Tibial nerve (tissue), 3 donors: ENCODE measurements at regions not wholly inside any gene's neighbourhood (a gene's known extent, or its start where the extent isn't known, plus 50 kb on each side); places are given as distances from the start of the nearest gene placed in this dataset.

Source experiments
- CTCF ChIP-seq, 5 experiments: fragments of 200-600 bp in 3 of 5; fragments of 450-650 bp in 2 of 5; sonication (generic) in 3 of 5; IDR thresholded peaks; one replicate each; pipeline ENCODE4 v1.5.1; 2016 to 2019; ENCODE audit warnings: antibody characterized with exemption in 5 of 5, mild to moderate bottlenecking in 3 of 5, moderate library complexity in 2 of 5
- POLR2A ChIP-seq, 2 donors: fragments of 450-650 bp; IDR thresholded peaks; one replicate each; pipeline ENCODE4 v1.6.1; 2017; ENCODE audit warnings: antibody characterized with exemption in 2 of 2, mild to moderate bottlenecking in 2 of 2, moderate library complexity in 2 of 2

GRCh38 chr4:18815779-18816173, 794.2 kb upstream of the LCORL start:
- TF ChIP-seq POLR2A (IDR thresholded peaks at IDR 0.05): no peak
- TF ChIP-seq CTCF (IDR thresholded peaks at IDR 0.05): no peak
